ENCODE measurements at regions not wholly inside any gene's neighbourhood (a gene's known extent, or its start where the extent isn't known, plus 50 kb on each side); places are given as distances from the start of the nearest gene placed in this dataset.

DNA sequence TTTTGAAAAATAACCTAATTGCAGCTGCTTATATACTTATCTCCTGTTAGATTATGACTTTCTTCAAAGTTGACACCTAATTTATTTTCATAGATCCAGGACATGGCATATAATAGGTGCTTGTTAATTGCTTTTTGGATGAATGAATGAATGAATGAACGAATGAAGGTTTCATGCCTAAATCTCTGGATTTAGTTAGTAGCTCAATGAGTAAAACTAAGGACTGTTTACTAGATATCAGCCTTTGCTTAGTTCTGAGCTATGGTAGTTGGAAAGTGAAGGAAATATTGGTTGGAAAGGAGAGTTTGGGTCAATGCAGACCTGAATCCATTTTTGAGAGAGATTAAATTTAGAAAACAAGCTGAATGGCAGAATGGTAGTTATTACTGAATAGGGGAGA lies 160.4 kb upstream of the SGO1 start (continued):
- TF ChIP-seq, protein P1, sequence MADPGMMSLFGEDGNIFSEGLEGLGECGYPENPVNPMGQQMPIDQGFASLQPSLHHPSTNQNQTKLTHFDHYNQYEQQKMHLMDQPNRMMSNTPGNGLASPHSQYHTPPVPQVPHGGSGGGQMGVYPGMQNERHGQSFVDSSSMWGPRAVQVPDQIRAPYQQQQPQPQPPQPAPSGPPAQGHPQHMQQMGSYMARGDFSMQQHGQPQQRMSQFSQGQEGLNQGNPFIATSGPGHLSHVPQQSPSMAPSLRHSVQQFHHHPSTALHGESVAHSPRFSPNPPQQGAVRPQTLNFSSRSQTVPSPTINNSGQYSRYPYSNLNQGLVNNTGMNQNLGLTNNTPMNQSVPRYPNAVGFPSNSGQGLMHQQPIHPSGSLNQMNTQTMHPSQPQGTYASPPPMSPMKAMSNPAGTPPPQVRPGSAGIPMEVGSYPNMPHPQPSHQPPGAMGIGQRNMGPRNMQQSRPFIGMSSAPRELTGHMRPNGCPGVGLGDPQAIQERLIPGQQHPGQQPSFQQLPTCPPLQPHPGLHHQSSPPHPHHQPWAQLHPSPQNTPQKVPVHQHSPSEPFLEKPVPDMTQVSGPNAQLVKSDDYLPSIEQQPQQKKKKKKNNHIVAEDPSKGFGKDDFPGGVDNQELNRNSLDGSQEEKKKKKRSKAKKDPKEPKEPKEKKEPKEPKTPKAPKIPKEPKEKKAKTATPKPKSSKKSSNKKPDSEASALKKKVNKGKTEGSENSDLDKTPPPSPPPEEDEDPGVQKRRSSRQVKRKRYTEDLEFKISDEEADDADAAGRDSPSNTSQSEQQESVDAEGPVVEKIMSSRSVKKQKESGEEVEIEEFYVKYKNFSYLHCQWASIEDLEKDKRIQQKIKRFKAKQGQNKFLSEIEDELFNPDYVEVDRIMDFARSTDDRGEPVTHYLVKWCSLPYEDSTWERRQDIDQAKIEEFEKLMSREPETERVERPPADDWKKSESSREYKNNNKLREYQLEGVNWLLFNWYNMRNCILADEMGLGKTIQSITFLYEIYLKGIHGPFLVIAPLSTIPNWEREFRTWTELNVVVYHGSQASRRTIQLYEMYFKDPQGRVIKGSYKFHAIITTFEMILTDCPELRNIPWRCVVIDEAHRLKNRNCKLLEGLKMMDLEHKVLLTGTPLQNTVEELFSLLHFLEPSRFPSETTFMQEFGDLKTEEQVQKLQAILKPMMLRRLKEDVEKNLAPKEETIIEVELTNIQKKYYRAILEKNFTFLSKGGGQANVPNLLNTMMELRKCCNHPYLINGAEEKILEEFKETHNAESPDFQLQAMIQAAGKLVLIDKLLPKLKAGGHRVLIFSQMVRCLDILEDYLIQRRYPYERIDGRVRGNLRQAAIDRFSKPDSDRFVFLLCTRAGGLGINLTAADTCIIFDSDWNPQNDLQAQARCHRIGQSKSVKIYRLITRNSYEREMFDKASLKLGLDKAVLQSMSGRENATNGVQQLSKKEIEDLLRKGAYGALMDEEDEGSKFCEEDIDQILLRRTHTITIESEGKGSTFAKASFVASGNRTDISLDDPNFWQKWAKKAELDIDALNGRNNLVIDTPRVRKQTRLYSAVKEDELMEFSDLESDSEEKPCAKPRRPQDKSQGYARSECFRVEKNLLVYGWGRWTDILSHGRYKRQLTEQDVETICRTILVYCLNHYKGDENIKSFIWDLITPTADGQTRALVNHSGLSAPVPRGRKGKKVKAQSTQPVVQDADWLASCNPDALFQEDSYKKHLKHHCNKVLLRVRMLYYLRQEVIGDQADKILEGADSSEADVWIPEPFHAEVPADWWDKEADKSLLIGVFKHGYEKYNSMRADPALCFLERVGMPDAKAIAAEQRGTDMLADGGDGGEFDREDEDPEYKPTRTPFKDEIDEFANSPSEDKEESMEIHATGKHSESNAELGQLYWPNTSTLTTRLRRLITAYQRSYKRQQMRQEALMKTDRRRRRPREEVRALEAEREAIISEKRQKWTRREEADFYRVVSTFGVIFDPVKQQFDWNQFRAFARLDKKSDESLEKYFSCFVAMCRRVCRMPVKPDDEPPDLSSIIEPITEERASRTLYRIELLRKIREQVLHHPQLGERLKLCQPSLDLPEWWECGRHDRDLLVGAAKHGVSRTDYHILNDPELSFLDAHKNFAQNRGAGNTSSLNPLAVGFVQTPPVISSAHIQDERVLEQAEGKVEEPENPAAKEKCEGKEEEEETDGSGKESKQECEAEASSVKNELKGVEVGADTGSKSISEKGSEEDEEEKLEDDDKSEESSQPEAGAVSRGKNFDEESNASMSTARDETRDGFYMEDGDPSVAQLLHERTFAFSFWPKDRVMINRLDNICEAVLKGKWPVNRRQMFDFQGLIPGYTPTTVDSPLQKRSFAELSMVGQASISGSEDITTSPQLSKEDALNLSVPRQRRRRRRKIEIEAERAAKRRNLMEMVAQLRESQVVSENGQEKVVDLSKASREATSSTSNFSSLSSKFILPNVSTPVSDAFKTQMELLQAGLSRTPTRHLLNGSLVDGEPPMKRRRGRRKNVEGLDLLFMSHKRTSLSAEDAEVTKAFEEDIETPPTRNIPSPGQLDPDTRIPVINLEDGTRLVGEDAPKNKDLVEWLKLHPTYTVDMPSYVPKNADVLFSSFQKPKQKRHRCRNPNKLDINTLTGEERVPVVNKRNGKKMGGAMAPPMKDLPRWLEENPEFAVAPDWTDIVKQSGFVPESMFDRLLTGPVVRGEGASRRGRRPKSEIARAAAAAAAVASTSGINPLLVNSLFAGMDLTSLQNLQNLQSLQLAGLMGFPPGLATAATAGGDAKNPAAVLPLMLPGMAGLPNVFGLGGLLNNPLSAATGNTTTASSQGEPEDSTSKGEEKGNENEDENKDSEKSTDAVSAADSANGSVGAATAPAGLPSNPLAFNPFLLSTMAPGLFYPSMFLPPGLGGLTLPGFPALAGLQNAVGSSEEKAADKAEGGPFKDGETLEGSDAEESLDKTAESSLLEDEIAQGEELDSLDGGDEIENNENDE (IDR thresholded peaks at IDR 0.05; ENCODE audit: insufficient replicate concordance, low read length), result no peak
- no peak for TF ChIP-seq MAFK (IDR thresholded peaks at IDR 0.05; ENCODE audit: low read depth, low read length)
- no peak for TF ChIP-seq CBX8 (IDR thresholded peaks at IDR 0.05; ENCODE audit: borderline replicate concordance, low read depth, low read length)
- no peak for TF ChIP-seq TAF1 (IDR thresholded peaks at IDR 0.05; ENCODE audit: low read depth, low read length)
- TF ChIP-seq ZNF274 (IDR thresholded peaks at IDR 0.05; ENCODE audit: borderline replicate concordance, extremely low read depth, low read length), result no peak
- TF ChIP-seq RAD21 (IDR thresholded peaks at IDR 0.05 in 1 of 2, conservative IDR thresholded peaks at IDR 0.05 in 1 of 2; ENCODE audit: low read depth in 2 of 2, low read length in 2 of 2), result no peak
- TF ChIP-seq GTF2F1 (IDR thresholded peaks at IDR 0.05; ENCODE audit: borderline replicate concordance, low read depth, low read length), result no peak
- no peak for TF ChIP-seq KDM5A (IDR thresholded peaks at IDR 0.05; ENCODE audit: low read length)
- TF ChIP-seq NANOG (IDR thresholded peaks at IDR 0.05; ENCODE audit: insufficient read depth, low read depth, low read length, poor library complexity, severe bottlenecking), result no peak
- TF ChIP-seq RBBP5 (IDR thresholded peaks at IDR 0.05; ENCODE audit: borderline replicate concordance, low read depth, low read length), result no peak
